GM23338 (cell line): ENCODE measurements at regions not wholly inside any gene's neighbourhood (a gene's known extent, or its start where the extent isn't known, plus 50 kb on each side); places are given as distances from the start of the nearest gene placed in this dataset.

Source experiments
- CREB1 ChIP-seq: fragments of 250-450 bp; sonication (Bioruptor Pico); IDR thresholded peaks from 2 replicates; pipeline ENCODE4 v1.5.0; 2020; ENCODE audit warnings: low read depth, mild to moderate bottlenecking, moderate library complexity
- CTCF ChIP-seq, 2 experiments: fragments of 200-600 bp in 1 of 2; sonication (generic) in 1 of 2; conservative IDR thresholded peaks; 2 replicates each; pipeline versions ENCODE4 v1.5.1 to v1.6.1; 2016 to 2017; ENCODE audit warnings: antibody characterized with exemption in 2 of 2, low read depth in 2 of 2, mild to moderate bottlenecking in 2 of 2, moderate library complexity in 1 of 2
- EZH2 ChIP-seq: fragments of 200-600 bp; sonication (generic); IDR thresholded peaks from one replicate; pipeline ENCODE4 v1.8.0; 2017; ENCODE audit warnings: antibody characterized with exemption, mild to moderate bottlenecking, low read depth; ENCODE audit not compliant: unreplicated experiment
- EZH2phosphoT487 ChIP-seq: fragments of 200-600 bp; sonication (generic); IDR thresholded peaks from one replicate; pipeline ENCODE4 v1.8.1; 2018; ENCODE audit warnings: antibody characterized with exemption; ENCODE audit not compliant: unreplicated experiment
- JUNB ChIP-seq: IDR thresholded peaks from one replicate; pipeline ENCODE4 v1.6.1; 2016; ENCODE audit warnings: antibody characterized with exemption; ENCODE audit not compliant: unreplicated experiment
- POLR2AphosphoS5 ChIP-seq: IDR thresholded peaks from 2 replicates; pipeline ENCODE4 v1.6.1; 2016; ENCODE audit warnings: antibody characterized with exemption, low read depth
- STAT1 ChIP-seq: IDR thresholded peaks from one replicate; pipeline ENCODE4 v1.6.1; 2016; ENCODE audit warnings: antibody characterized with exemption; ENCODE audit not compliant: unreplicated experiment

- TF ChIP-seq CTCF (conservative IDR thresholded peaks at IDR 0.05; ENCODE audit: low read depth in 2 of 2) (no peak), STAT1 (no peak), POLR2AphosphoS5 (no peak), EZH2 (no peak), EZH2phosphoT487 (no peak), CREB1 (CRISPR knock-in tag) (no peak), JUNB (no peak)
Observed at GRCh38 chr10:78455811-78456210, 422.1 kb downstream of the RPS24 start.
